Fibroblast of mammary gland (primary cell): ENCODE measurements at regions not wholly inside any gene's neighbourhood (a gene's known extent, or its start where the extent isn't known, plus 50 kb on each side); places are given as distances from the start of the nearest gene placed in this dataset.

Experiments
- DNase-seq: peaks from one replicate; pipeline ENCODE4 v3.0.0-alpha.2; 2010; ENCODE audit warnings: low read depth
- H3K4me3 ChIP-seq: 2 replicates; pipeline ENCODE4 v1.5.1; 2011; ENCODE audit warnings: low read depth, mild to moderate bottlenecking, low read length, moderate library complexity; ENCODE audit not compliant: control insufficient read depth
- TF ChIP-seq, protein P1 (sequence below): conservative IDR thresholded peaks from 2 replicates; pipeline ENCODE4 v1.5.1; 2011; ENCODE audit warnings: low read depth, low read length, inconsistent platforms; ENCODE audit not compliant: control insufficient read depth, insufficient read depth

DNA sequence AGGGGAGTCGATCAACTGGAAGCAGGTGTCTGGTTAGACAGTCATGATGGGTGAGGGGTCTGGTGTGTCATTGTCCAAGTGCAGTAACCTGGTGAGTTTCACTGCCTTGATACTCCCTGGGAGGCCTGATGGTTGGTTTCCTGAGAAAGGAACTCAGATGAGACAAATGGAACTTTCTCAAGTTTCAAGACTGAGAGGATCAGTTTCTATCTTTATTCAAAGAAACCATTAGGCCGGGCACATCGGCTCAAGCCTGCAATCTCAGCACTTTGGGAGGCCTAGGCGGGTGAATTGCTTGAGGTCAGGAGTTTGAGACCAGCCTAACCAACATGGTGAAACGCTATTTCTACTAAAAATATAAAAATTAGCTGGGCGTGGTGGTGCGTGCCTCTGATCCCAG lies 776.1 kb downstream of the AACS start:
- TF ChIP-seq, protein P1, sequence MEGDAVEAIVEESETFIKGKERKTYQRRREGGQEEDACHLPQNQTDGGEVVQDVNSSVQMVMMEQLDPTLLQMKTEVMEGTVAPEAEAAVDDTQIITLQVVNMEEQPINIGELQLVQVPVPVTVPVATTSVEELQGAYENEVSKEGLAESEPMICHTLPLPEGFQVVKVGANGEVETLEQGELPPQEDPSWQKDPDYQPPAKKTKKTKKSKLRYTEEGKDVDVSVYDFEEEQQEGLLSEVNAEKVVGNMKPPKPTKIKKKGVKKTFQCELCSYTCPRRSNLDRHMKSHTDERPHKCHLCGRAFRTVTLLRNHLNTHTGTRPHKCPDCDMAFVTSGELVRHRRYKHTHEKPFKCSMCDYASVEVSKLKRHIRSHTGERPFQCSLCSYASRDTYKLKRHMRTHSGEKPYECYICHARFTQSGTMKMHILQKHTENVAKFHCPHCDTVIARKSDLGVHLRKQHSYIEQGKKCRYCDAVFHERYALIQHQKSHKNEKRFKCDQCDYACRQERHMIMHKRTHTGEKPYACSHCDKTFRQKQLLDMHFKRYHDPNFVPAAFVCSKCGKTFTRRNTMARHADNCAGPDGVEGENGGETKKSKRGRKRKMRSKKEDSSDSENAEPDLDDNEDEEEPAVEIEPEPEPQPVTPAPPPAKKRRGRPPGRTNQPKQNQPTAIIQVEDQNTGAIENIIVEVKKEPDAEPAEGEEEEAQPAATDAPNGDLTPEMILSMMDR, result no peak
- no peak for DNase-seq
- no peak overlapping the region for H3K4me3 ChIP-seq

DNA sequence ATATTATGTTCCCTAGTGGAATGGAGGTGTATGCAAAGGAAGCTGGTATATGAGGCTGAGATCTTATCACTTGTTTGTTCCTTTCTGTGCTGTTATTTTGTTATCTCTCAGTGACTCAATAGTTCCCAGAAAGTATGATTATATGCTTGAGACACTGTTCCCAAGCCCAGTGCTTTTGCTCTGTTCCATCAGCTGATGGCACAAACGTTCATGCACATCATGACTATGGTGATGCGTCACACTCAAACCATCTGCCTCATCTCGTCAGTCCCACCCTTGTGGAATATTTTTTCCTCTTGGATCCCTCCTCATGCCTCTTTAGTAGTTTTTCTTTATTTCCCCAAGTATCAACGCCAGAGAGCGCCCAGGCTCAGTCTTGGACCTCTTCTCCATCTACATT lies 786.9 kb downstream of the AACS start:
- TF ChIP-seq, protein P1, result no peak
- no peak overlapping the region for H3K4me3 ChIP-seq
- DNase-seq, result no peak

DNA sequence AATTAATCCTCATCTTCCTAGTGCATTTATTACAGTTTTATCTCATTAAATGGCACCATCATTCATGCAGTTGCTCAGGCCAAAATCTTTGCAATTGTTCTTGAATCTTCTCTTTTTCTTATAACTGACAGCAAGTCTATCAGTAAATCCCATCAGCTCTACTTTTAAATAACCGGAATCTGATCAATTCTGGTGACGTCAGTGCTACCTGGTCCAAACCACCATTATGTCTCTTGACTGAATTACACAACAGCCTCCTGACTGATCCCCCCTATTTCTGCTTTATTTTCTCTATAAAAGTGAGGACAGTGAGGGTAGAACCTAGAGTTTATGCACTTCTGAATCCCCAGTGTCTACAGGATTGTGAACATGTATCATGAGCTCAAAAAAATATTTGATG lies 787.4 kb downstream of the AACS start:
- TF ChIP-seq, protein P1, result no peak
- no peak overlapping the region for H3K4me3 ChIP-seq
- no peak for DNase-seq

DNA sequence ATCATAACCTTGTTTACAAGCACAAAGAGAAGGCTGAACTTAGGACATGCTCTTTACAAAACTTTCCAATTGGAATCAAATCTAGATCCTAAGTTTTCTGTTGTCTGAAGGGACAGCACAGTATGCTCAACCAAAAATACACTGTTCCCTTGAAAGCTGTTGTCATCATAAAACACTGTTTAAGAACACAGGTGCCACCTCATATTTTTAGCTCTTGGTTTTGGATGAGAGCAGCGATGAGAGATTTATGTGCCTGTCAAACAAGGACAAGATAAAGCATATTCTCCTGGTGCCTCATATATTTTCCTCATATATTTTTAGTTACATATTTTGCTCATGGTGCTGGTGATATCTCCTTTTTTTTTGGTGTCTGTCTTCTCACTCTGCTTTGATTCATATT lies 788.4 kb downstream of the AACS start:
- no peak for DNase-seq
- H3K4me3 ChIP-seq, result no peak overlapping the region
- TF ChIP-seq, protein P1, result no peak

DNA sequence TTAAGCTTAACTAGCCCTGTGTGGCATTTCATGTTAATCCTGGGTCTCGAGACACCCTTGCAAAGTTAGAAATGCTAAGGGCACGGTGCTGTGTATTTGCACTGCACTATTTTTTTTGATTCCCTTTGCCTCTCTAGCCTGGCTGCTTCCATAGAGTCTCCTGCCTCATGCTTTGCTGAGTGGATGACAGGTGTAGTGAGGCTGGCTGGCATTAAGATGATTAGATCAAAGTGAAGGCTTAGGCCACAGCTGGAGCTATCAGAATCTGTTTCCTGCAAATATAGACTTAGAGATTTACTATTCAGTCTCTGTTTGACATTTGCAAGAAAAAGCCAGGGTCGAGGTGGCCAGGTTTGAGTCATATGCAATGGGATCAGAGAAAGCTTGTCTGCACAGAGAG lies 791.1 kb downstream of the AACS start:
- no peak for DNase-seq
- TF ChIP-seq, protein P1, result no peak
- no peak overlapping the region for H3K4me3 ChIP-seq

DNA sequence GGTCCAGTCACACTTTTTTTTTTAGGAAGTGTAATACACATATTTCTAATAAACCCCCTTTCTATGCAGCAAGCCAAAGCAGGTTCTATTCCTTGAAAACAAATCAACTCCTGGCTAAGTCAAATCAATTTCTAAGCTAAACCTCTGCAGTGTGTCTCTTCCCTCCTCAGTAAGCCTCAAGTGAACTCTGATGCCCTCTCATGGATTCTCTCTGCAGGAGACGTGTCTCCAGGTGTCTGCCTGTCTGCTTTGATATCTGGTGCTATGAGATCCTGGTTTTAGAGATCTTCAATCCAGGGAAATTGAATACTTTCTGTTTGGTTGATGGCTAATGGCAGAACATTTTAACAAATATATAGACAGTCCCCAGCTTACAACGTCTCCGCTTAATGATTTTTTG lies 791.7 kb downstream of the AACS start:
- H3K4me3 ChIP-seq, result no peak overlapping the region
- DNase-seq, result no peak
- TF ChIP-seq, protein P1, result no peak

DNA sequence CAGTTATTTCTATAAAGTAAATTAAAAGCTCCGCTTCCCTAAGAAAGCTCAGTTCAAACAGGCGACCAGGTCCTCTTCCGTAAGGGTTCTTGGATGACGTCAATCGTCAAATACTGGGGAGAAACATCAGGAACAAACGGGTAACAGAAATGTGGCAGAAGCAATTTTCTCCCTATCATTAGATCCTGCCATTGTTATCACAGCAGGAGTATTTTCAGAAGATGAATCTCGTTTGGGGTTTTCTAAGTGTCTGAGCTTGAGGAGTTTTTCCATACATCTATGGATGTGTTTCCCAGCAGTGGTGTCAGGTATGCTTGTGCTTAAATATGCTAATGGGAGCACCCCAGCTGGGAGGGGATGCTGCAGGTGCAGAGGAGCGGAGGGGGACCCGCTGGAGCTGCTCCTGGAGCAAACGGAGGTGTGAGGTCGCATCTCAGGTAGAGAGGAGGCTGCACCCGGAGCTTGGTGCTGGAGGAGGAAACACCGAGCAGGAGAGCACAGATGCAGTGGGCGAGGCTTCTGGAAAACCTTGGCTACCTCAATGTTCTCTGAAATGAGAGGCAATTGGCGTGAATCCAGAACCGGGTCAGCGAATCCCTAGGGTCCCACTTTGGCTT lies 795.5 kb downstream of the AACS start:
- H3K4me3 ChIP-seq, result no peak overlapping the region
- TF ChIP-seq, protein P1, result no peak
- DNase-seq, result no peak
